Loucy (cell line): ENCODE measurements at regions not wholly inside any gene's neighbourhood (a gene's known extent, or its start where the extent isn't known, plus 50 kb on each side); places are given as distances from the start of the nearest gene placed in this dataset.

Source experiments
- CTCF ChIP-seq: fragments of 200-600 bp; sonication (generic); conservative IDR thresholded peaks from 2 replicates; pipeline ENCODE4 v1.5.1; 2014; ENCODE audit warnings: mild to moderate bottlenecking, antibody characterized with exemption, low read length
- EZH2phosphoT487 ChIP-seq: fragments of 200-600 bp; IDR thresholded peaks from 2 replicates; pipeline ENCODE4 v1.6.1; 2018; ENCODE audit warnings: antibody characterized with exemption, mild to moderate bottlenecking, moderate library complexity, borderline replicate concordance

- TF ChIP-seq CTCF (no peak), EZH2phosphoT487 (no peak)
Measured at GRCh38 chr13:95381212-95381527, 79.9 kb upstream of the ABCC4 start.
